NCI-H1694 (cell line): ENCODE measurements at regions not wholly inside any gene's neighbourhood (a gene's known extent, or its start where the extent isn't known, plus 50 kb on each side); places are given as distances from the start of the nearest gene placed in this dataset.

Experiments used
- DNase-seq: peaks from one replicate; lab custom pipeline; 2025; lab: John Stamatoyannopoulos, UW

- peak; percentile 41 for DNase-seq
Observed at GRCh38 chr2:102967451-102967850, 205.6 kb downstream of the TMEM182 start.

- no peak for DNase-seq
Observed at GRCh38 chr2:102968375-102968774, 206.5 kb downstream of the TMEM182 start.

GRCh38 chr2:102971701-102972100 lies 209.9 kb downstream of the TMEM182 start:
- no peak for DNase-seq

- DNase-seq: peak; percentile 70
Observed at GRCh38 chr2:102975996-102976975, 214.5 kb downstream of the TMEM182 start.

- DNase-seq: no peak
Observed at GRCh38 chr2:102977426-102978090, 215.7 kb downstream of the TMEM182 start.

GRCh38 chr2:102978091-102978490 lies 216.3 kb downstream of the TMEM182 start:
- no peak for DNase-seq

- no peak for DNase-seq
Observed at GRCh38 chr2:102979429-102979828, 217.6 kb downstream of the TMEM182 start.

GRCh38 chr2:102983786-102984185 lies 222.0 kb downstream of the TMEM182 start:
- no peak for DNase-seq

GRCh38 chr2:102986826-102987490 lies 225.1 kb downstream of the TMEM182 start:
- DNase-seq: no peak

- DNase-seq: no peak
Observed at GRCh38 chr2:102992607-102993006, 230.8 kb downstream of the TMEM182 start.

- no peak for DNase-seq
Observed at GRCh38 chr2:102999958-103000357, 238.1 kb downstream of the TMEM182 start.

GRCh38 chr2:103002954-103003353 lies 241.1 kb downstream of the TMEM182 start:
- no peak for DNase-seq

GRCh38 chr2:103003750-103004260 lies 242.0 kb downstream of the TMEM182 start:
- DNase-seq: no peak

- no peak for DNase-seq
Observed at GRCh38 chr2:103004426-103004942, 242.7 kb downstream of the TMEM182 start.

GRCh38 chr2:103005393-103005792 lies 243.6 kb downstream of the TMEM182 start:
- DNase-seq: peak; percentile 26

GRCh38 chr2:103007086-103007485 lies 245.3 kb downstream of the TMEM182 start:
- DNase-seq: no peak

- DNase-seq: peak; percentile 29
Observed at GRCh38 chr2:103008586-103008985, 246.8 kb downstream of the TMEM182 start.

GRCh38 chr2:103009871-103010270 lies 248.0 kb downstream of the TMEM182 start:
- DNase-seq: peak; percentile 75

- DNase-seq: peak; percentile 41
Observed at GRCh38 chr2:103010306-103010705, 248.5 kb downstream of the TMEM182 start.

- no peak for DNase-seq
Observed at GRCh38 chr2:103010751-103011150, 248.9 kb downstream of the TMEM182 start.

GRCh38 chr2:103012590-103012989 lies 250.8 kb downstream of the TMEM182 start:
- DNase-seq: no peak

GRCh38 chr2:103025056-103025455 lies 263.2 kb downstream of the TMEM182 start:
- no peak for DNase-seq
